B cell (primary cell): ENCODE measurements at regions not wholly inside any gene's neighbourhood (a gene's known extent, or its start where the extent isn't known, plus 50 kb on each side); places are given as distances from the start of the nearest gene placed in this dataset.

ENCODE experiments used
- ATAC-seq: fragments of 200-7000 bp; cut with Tn5 transposase; one replicate; pipeline ENCODE4 v1.10.0; 2021; ENCODE audit warnings: low read depth, mild to moderate bottlenecking, moderate number of reproducible peaks, moderate library complexity
- CTCF ChIA-PET: fragments of 350-600 bp; sonication (Branson Sonifier 250); formaldehyde crosslinking; loops from one replicate; lab custom pipeline; 2021; ENCODE audit warnings: antibody characterized with exemption, inconsistent platforms; lab: Charles Lee
- POLR2A ChIA-PET: fragments of 350-600 bp; sonication (Branson Sonifier 250); formaldehyde crosslinking; loops from one replicate; lab custom pipeline; 2021; ENCODE audit warnings: antibody characterized with exemption; lab: Charles Lee
- DNase-seq: peaks from one replicate; pipeline ENCODE4 v3.0.0; 2013
- H2AFZ ChIP-seq: 2 replicates; pipeline ENCODE4 v1.6.1; 2012; ENCODE audit warnings: mild to moderate bottlenecking, low read depth, low read length; ENCODE audit not compliant: insufficient read depth, poor library complexity, severe bottlenecking
- H3K27ac ChIP-seq, 2 donors: 1 replicate in 1 of 2; 2 replicates in 1 of 2; pipeline ENCODE4 v1.5.1; 2012 to 2013; ENCODE audit warnings: low read length in 2 of 2, mild to moderate bottlenecking in 2 of 2, moderate library complexity in 1 of 2
- H3K27me3 ChIP-seq, 4 experiments: fragments of 200-600 bp in 1 of 4; sonication (generic) in 1 of 4; replicated peaks in 1 of 4; 1 replicate in 2 of 4; 2 replicates in 2 of 4; pipeline versions ENCODE4 v1.6.1 to v1.7.0; 2013 to 2016; ENCODE audit warnings: low read length in 3 of 4, mild to moderate bottlenecking in 2 of 4, mixed read lengths in 1 of 4, moderate library complexity in 1 of 4; ENCODE audit not compliant: insufficient read depth in 4 of 4, control insufficient read depth in 3 of 4; ENCODE audit errors: control extremely low read depth in 1 of 4
- H3K36me3 ChIP-seq, 2 experiments: replicated peaks in 1 of 2; 1 replicate in 1 of 2; 2 replicates in 1 of 2; pipeline versions ENCODE4 v1.6.1 to v1.7.1; 2013; ENCODE audit warnings: low read length in 1 of 2; ENCODE audit not compliant: insufficient read depth in 2 of 2, control insufficient read depth in 1 of 2; ENCODE audit errors: control extremely low read depth in 1 of 2, extremely low read depth in 1 of 2
- H3K4me1 ChIP-seq, 2 donors: fragments of 200-600 bp in 1 of 2; sonication (generic) in 1 of 2; 1 replicate in 1 of 2; 2 replicates in 1 of 2; pipeline versions ENCODE4 v1.5.1 to v1.6.1; 2013 to 2017; ENCODE audit warnings: low read length in 2 of 2; ENCODE audit not compliant: control insufficient read depth in 2 of 2, insufficient read depth in 2 of 2
- H3K4me2 ChIP-seq: replicated peaks from 2 replicates; pipeline ENCODE3; 2012; ENCODE audit warnings: mild to moderate bottlenecking, low read depth, low read length; ENCODE audit not compliant: poor library complexity, severe bottlenecking
- H3K4me3 ChIP-seq, 5 experiments: fragments of 200-600 bp in 1 of 5; sonication (generic) in 1 of 5; 1 replicate in 3 of 5; 2 replicates in 2 of 5; pipeline versions ENCODE4 v1.5.1 to v1.7.0; 2011 to 2016; ENCODE audit warnings: low read length in 4 of 5, mild to moderate bottlenecking in 4 of 5, low read depth in 2 of 5, control low read depth in 1 of 5, moderate library complexity in 1 of 5; ENCODE audit not compliant: insufficient read depth in 1 of 5; ENCODE audit errors: control extremely low read depth in 1 of 5, extremely low read depth in 1 of 5
- H3K79me2 ChIP-seq: fragments of 200-600 bp; sonication (generic); one replicate; pipeline ENCODE4 v1.6.0; 2016; ENCODE audit warnings: low read length; ENCODE audit not compliant: control insufficient read depth, insufficient read depth
- H3K9ac ChIP-seq: fragments of 200-600 bp; sonication (generic); 2 replicates; pipeline ENCODE4 v1.6.1; 2017; ENCODE audit warnings: mild to moderate bottlenecking, low read length, moderate library complexity
- H3K9me3 ChIP-seq, 3 donors: one replicate each; pipeline versions ENCODE4 v1.6.1 to v1.7.1; 2013; ENCODE audit warnings: low read length in 2 of 3; ENCODE audit not compliant: control insufficient read depth in 2 of 3, insufficient read depth in 1 of 3; ENCODE audit errors: control extremely low read depth in 1 of 3
- H4K20me1 ChIP-seq: 2 replicates; pipeline ENCODE4 v1.6.0; 2012; ENCODE audit warnings: mild to moderate bottlenecking, low read length; ENCODE audit not compliant: insufficient read depth, control insufficient read depth, poor library complexity, severe bottlenecking
- H3K27ac Mint-ChIP-seq: one replicate; pipeline ENCODE4 v1.8.0; 2021; ENCODE audit warnings: mixed read lengths
- H3K27me3 Mint-ChIP-seq: one replicate; pipeline ENCODE4 v1.8.0; 2021; ENCODE audit warnings: mixed read lengths
- H3K4me1 Mint-ChIP-seq: one replicate; pipeline ENCODE4 v1.8.0; 2021; ENCODE audit warnings: mixed read lengths
- H3K4me3 Mint-ChIP-seq: one replicate; pipeline ENCODE4 v1.8.0; 2021; ENCODE audit warnings: mixed read lengths
- H3K9me3 Mint-ChIP-seq: one replicate; pipeline ENCODE4 v1.8.0; 2022; ENCODE audit warnings: mixed read lengths; ENCODE audit not compliant: insufficient read depth
- EZH2 ChIP-seq: IDR thresholded peaks from 2 replicates; pipeline ENCODE4 v1.6.1; 2012; ENCODE audit warnings: borderline replicate concordance, low read depth, mild to moderate bottlenecking, moderate library complexity, low read length; ENCODE audit not compliant: insufficient read depth, poor library complexity, severe bottlenecking
- whole genome bisulfite sequencing: methylation state at CpG from one replicate; pipeline ENCODE4 v1.1.5; 2013; ENCODE audit warnings: missing lambda C conversion rate; ENCODE audit not compliant: insufficient coverage; 5-methylcytosine and 5-hydroxymethylcytosine counted together
- intact Hi-C: fragments of 100-400 bp; cut with micrococcal nuclease; formaldehyde crosslinking; loops from one replicate; pipeline ENCODE4 v1.10.0; 2022
- TF ChIP-seq, protein P1 (sequence below): fragments of 200-600 bp; IDR thresholded peaks from one replicate; pipeline ENCODE4 v1.8.0; 2022; ENCODE audit warnings: antibody characterized with exemption, mild to moderate bottlenecking

DNA sequence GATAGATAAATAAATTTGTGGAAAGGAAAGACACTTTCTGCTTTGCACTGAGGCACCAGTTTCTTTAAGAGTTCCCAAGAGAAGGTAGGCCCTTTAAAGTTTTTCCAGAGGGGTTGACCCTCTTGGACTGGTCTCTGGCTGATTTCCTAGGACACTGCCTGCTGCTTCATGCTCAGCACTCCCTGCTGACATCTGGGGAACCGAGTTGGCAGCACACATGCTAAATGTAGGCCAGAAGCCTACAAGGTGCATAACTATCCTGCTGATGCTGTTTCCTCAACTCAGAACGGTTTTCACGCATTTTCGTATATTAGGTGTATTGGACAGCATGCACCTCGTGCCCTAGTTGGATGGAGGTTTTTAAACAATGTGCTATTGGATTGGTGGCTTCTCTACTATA is 887.2 kb upstream of the SEL1L start:
- CTCF ChIA-PET, result no interaction called here
- H3K27ac Mint-ChIP-seq, result no peak overlapping the region

DNA sequence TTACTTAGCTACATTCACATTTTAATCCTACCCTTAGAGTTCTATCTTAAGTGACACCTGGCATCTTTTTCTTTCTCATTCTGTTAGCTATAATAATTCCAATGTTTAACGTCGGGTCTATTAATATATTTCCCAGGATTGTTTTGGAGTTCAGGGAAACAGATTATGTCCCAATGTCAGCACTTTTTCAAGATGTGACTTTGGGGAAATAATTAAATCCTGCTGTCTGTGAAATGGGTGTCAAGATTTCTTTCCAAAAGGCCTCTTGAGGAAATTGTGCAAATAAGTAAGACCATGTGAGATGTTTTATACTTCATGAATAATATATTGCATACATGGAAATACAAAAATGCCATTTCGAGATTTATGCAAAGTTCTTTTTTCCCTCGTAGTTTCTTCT is 887.6 kb upstream of the SEL1L start:
- no peaks in the 10 kb centered on the region for H3K27me3 ChIP-seq
- H3K79me2 ChIP-seq, result no peaks in the 10 kb centered on the region
- H3K4me3 Mint-ChIP-seq, result no peak overlapping the region
- ChIA-PET CTCF (no interaction called here), POLR2A (no interaction called here)
- H3K4me2 ChIP-seq, result no peak overlapping the region
- intact Hi-C loops, result no loop called here
- H3K9ac ChIP-seq, result no peak overlapping the region
- no peak overlapping the region for H3K27ac ChIP-seq
- TF ChIP-seq, protein P1, sequence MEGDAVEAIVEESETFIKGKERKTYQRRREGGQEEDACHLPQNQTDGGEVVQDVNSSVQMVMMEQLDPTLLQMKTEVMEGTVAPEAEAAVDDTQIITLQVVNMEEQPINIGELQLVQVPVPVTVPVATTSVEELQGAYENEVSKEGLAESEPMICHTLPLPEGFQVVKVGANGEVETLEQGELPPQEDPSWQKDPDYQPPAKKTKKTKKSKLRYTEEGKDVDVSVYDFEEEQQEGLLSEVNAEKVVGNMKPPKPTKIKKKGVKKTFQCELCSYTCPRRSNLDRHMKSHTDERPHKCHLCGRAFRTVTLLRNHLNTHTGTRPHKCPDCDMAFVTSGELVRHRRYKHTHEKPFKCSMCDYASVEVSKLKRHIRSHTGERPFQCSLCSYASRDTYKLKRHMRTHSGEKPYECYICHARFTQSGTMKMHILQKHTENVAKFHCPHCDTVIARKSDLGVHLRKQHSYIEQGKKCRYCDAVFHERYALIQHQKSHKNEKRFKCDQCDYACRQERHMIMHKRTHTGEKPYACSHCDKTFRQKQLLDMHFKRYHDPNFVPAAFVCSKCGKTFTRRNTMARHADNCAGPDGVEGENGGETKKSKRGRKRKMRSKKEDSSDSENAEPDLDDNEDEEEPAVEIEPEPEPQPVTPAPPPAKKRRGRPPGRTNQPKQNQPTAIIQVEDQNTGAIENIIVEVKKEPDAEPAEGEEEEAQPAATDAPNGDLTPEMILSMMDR, result no peak
- no peak for TF ChIP-seq EZH2
- H3K9me3 Mint-ChIP-seq, result peaks cover 7% of the 10 kb centered on the region
- H3K4me1 ChIP-seq, result no peaks in the 10 kb centered on the region
- H3K4me3 ChIP-seq, result no peak overlapping the region
- no peaks in the 10 kb centered on the region for H4K20me1 ChIP-seq
- H3K36me3 ChIP-seq, result no peaks in the 10 kb centered on the region
- H3K4me1 Mint-ChIP-seq, result no peaks in the 10 kb centered on the region
- H3K27me3 Mint-ChIP-seq, result no peaks in the 10 kb centered on the region
- WGBS, result no CpG with 5 or more reads among the region's 4 CpGs
- no peak overlapping the region for H2AFZ ChIP-seq
- ATAC-seq (no peak), DNase-seq (no peak)
- peaks cover 0 to 6% (median 1%) of the 10 kb centered on the region in 3 donors for H3K9me3 ChIP-seq
- no peak overlapping the region for H3K27ac Mint-ChIP-seq

More for the DNA sequence above, 887.2 kb upstream of the SEL1L start:
- DNase-seq (no peak), ATAC-seq (no peak)
- peaks cover 0 to 6% (median 1%) of the 10 kb centered on the region in 3 donors for H3K9me3 ChIP-seq
- TF ChIP-seq, protein P1, result no peak
- no peak for TF ChIP-seq EZH2
- WGBS, result 86% methylated on average over 4 of the region's 5 CpGs
- no peaks in the 10 kb centered on the region for H4K20me1 ChIP-seq
- no peak overlapping the region for H2AFZ ChIP-seq
- no peaks in the 10 kb centered on the region for H3K36me3 ChIP-seq
- H3K4me2 ChIP-seq, result no peak overlapping the region
- no peak overlapping the region for H3K4me3 ChIP-seq
- H3K27me3 ChIP-seq, result no peaks in the 10 kb centered on the region
- H3K9ac ChIP-seq, result no peak overlapping the region
- no peak overlapping the region for H3K27ac ChIP-seq
- H3K4me1 Mint-ChIP-seq, result no peaks in the 10 kb centered on the region
- POLR2A ChIA-PET, result no interaction called here
- H3K9me3 Mint-ChIP-seq, result peaks cover 9% of the 10 kb centered on the region
- intact Hi-C loops, result no loop called here
- H3K4me1 ChIP-seq, result no peaks in the 10 kb centered on the region
- no peak overlapping the region for H3K4me3 Mint-ChIP-seq
- H3K27me3 Mint-ChIP-seq, result no peaks in the 10 kb centered on the region
- H3K79me2 ChIP-seq, result no peaks in the 10 kb centered on the region
